ENCODE measurements at regions not wholly inside any gene's neighbourhood (a gene's known extent, or its start where the extent isn't known, plus 50 kb on each side); places are given as distances from the start of the nearest gene placed in this dataset.

- no peak for TF ChIP-seq CTCF (IDR thresholded peaks at IDR 0.05)
- no peak for TF ChIP-seq EZH2 (IDR thresholded peaks at IDR 0.05; ENCODE audit: borderline replicate concordance, insufficient read depth, low read depth, low read length, poor library complexity, severe bottlenecking)
Measured at GRCh38 chr1:200299571-200299970, 110.3 kb downstream of the ZNF281 start.
